Activated effector memory CD4-positive, alpha-beta T cell treated with anti-CD3 and anti-CD28 coated beads, Interleukin-2, amount 50 U/mL, for 16 hours (primary cell): ENCODE measurements at regions not wholly inside any gene's neighbourhood (a gene's known extent, or its start where the extent isn't known, plus 50 kb on each side); places are given as distances from the start of the nearest gene placed in this dataset.

Source experiments
- DNase-seq: peaks from one replicate; pipeline ENCODE4 v3.0.0-alpha.2; 2020

DNA sequence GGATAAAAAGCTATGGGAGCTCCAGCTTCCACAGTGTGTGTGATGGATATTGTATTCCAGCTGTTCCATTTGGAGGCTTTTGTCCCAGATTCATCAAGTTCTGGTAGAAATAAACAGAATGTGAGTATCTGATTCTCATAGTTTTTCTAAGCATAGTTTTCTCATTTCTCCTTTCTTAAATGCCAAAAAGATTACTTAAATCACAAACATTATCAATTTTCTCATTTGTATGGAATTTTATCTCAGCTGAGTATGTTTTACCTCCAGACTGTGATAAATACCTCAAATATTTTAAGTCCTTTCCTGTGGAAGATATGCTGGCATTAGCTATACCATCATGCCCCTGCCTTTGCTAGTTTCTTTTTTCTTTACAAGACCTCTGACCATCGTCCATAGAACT, 767.3 kb downstream of the TFAP2A start:
- DNase-seq = no peak

DNA sequence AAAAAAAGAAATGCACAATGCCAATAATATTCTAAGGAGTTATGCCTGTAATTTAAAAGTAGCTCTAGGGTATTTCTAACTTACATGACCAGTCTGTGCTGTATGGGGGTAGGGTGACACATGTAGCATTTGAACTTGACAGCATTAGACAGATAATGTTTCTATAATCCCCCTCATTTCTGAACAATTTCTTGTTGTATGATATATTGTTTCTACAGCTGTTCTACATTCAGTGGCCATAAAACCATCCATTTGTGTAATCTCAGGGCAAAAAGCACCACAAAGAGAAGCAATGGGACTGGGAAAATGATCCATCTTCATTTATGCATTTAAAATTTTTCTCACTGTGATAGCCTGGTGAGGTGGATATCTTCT, 767.8 kb downstream of the TFAP2A start:
- no peak for DNase-seq

DNA sequence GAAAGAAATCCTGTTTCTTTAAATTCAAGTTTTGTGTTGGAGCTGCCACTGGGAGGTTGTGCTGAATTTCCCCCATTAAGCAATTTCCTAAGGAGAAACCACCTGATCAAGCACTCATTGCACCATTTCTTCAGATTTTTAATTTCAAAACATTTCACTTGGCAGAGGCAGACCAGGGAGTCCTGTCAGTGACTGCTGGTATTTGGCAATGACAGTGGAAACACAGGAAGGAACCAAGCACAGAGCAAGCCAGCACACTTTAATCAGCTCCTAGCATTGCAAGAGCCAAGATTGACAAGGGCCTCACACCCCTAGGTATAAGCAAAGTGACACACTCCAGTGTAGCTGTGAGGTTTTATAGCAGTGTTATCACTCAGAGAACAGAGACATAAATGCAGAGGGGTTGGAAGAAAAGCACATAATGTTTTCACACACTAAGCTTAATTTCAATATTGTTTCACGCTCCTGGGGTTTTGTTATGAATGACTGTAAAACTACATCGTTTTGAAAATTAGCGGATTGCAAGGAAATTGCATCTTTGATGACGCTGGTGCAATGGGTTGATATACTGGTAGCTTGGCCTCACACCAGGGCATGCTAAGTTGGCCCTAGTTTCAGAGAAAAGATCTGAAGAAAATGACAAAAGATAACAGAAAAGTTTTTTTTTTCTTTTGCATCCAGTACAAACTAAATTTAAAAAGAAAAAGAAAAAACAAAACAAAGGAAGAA, 768.4 kb downstream of the TFAP2A start:
- DNase-seq = no peak

DNA sequence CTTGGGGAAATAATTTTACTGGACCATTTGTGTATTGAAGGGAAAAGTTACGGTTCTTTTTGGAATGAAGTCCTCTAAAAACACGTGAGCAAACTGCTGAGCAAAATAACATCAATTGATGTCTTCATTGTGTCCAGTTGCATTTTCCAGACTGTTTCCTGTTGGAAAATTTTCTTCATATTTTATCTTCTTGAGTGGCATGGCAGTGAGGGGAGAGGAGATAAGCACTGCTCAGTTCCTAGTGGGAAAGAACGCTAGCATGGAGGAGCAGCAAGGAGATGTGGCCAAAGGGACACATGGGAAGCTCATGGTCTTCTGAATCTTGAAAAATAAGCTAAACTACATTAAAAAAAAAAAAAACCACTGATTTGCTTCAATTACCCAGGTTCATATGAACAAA, 776.0 kb downstream of the TFAP2A start:
- DNase-seq = no peak

DNA sequence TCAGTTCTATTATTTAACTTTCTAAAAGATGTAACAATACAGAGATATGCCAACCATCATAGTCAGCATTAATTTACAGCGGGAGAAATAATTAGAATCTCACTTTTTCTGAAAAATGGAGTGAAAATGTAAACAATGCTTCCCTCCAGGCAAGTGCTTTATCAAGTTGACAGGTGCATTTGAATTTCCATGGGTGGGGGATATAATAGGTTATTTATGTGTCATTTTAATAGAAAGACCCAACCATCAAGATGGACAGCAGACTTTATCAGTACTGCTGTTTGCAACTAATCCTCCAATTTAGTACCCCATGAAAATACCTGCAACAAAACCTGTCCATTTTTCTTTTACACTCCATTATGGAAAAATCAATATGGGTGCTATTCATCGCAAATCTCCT, 780.1 kb downstream of the TFAP2A start:
- no peak for DNase-seq

DNA sequence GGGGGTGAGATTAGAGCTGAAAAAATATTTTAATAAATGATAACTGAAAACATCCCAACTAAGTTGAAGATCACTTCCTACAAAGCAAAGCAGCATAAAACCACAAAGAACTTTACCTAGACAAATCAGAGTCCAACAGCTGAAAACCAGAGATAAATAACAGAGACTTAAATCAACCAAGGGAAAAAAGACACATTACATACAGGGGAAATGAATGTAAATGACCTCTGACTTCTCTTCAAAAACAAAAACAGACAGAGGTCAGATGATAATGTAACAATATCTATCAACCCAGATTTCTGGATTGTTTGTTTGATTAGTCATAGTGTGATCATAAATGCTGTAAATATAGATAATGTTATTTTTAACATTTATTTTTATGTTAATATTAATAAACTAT, 782.8 kb downstream of the TFAP2A start:
- DNase-seq = no peak

DNA sequence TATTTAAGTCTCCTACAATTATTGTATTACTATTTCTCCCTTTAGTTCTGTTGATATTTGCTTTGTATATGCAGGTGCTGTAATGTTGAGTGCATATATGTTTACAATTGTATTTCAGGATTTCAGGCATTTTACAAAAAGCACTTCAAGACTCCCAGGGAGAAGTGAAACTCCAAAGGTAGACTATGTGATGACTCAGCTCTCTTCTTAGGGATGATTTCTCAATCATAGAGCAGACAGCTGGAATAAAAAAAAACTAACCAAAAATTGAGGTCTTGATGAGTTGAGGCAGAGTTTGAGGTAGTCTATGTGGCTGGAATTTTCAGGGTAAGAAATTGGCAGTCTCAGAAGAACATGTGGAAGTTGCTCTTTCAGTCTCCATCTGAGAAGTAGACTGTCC, 786.1 kb downstream of the TFAP2A start:
- DNase-seq = no peak

DNA sequence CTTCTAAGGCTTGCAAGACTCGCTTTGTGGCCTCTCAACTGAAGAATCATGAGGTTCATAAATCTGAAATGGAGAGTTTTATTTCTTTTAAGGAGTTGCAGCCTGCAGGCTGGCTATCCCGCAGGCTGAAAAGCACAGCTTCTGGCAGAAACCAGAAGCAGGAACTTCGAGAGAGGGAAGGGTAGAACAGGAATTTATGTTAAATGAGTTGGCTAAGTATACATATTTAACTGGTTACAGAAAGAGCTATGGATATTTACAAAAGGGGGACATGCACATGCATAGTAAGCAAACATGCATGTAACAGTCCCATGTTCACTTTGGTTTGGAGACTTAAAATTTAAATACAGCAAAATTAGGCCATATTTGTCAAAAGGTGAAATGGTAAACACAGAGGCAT, 787.0 kb downstream of the TFAP2A start:
- no peak for DNase-seq

DNA sequence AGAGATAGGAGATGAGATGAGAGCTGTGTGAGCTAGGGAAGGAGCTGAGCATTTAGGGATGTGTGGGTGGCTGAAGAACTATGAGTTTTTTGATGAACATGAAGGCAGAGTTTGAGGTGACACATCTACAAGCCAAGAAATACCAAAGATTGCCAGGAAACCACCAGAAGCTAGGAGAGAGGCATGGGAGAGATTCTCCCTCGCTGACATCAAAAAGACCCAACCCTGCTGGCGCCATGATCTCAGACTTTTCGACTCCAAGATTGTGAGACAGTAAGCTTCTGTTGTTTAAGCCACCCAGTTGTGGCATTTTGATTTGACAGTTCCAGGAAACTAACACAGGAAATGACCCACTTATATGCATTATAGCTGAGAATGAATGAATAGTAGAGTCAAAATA, 790.9 kb downstream of the TFAP2A start:
- DNase-seq = no peak

DNA sequence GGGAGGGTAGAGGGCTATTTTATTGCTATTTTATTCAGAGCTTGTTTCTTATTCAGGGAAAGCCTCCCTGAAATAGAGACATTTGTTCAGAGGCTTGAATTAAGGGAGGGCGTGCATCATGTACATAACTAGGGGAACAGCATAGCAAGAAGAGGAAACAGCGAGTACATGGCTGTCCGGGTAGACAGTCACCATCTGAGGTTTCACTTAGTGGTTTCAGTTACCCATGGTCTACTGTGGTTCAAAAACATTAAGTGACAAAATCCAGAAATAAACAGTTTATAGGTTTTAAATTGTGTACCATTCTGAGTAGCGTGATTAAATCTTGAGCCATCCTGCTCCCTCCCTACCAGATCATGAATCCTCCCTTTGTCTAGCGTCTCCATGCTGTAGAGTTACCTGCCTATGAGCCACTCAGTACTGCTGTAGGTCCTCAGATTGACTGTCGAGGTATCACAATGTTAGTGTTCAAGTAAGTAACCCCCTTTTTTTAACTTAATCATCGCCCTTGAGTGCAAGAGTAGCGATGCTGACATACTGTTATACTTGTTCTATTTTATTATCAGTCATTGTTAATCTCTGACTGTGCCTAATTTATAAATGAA, 791.5 kb downstream of the TFAP2A start:
- no peak for DNase-seq

DNA sequence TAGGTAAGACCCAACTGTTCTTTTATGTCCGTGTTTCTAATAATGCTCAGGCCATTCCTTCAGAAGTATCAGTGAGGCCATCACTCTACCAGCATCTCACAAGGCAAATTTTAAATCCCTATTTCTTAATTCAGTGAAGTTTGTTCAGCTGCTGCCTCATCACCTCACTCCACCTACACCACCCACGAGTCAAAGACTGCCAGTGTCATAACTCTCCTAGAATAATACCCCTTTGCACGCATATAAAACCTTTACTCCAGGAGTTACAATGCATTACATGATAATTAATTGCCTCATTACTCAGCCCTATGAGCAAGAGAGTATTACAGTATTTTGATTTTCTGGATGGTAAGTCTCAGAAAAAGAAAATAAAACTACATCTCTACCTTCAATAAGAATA, 793.6 kb downstream of the TFAP2A start:
- DNase-seq = no peak

DNA sequence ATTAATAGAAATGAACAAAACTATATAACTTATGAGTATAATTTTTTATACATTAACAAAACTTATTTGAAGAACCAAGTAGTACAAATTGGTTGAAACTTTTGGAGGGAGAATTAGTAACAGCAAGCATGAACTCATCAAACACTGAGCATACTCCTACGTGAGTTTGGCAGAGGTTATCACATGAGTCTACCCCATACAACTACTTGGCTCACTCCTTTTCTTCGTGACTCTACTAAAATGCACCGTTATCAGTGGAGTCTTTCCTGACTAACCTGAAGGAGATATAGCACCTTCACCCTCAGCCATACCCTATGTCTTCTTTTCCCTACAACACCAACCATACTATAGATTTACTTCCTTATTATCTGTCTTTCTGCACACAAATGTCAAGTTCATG, 794.2 kb downstream of the TFAP2A start:
- no peak for DNase-seq

DNA sequence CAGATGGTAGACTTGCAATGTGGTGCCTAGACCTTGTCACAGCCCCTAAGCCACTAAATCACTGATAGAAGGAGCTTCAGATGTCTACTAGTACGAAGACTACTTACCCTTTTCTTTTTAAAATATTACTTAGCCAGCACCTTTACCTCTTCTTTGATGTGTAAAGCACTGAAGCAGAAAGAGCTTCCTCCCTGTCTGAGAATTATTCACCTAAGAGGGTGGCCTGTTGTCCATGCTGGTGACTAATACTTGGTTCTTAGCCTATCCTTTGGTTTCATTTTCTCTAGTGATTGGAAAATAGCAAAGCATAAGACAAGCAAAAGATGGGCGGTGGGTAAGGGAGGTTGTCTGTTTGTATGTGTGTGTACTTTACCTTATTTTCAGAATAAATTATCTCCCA, 794.6 kb downstream of the TFAP2A start:
- no peak for DNase-seq

DNA sequence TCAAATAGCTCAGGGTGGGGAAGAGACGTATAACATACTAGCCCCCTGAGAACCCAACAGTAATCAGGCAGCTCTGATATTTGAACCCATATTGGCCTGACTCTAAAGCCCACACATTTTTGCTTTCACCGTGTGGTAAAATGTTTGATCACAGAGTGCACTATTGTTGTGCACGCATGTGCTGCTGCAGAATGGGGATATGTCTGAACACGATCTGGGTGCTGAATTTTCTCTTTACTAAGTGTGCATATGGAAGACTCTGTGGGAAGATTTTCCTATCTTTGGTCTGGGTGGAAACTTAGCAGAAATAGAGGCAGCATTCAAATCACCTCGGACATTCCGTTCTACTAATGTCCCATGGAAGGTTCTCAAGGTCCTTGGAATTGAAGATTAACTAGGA, 800.1 kb downstream of the TFAP2A start:
- no peak for DNase-seq

DNA sequence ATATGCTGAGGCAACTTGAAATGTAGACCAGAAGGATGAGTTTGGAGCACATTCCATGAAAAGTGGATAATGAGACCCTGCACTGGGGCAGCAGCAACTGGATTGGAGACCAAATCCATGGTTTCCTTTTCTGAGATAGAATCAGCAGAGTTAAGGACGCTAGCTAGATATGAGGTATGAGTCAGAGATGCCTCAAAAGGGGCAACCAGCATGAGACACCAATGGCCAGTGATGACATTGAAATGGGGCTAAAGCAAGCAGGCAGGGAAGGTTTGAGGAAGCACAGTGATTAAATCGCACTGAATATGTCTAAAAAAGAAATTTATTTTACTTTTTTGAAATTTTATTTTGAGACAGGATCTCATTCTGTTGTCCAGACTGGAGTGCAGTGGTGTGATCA, 802.4 kb downstream of the TFAP2A start:
- DNase-seq = no peak

DNA sequence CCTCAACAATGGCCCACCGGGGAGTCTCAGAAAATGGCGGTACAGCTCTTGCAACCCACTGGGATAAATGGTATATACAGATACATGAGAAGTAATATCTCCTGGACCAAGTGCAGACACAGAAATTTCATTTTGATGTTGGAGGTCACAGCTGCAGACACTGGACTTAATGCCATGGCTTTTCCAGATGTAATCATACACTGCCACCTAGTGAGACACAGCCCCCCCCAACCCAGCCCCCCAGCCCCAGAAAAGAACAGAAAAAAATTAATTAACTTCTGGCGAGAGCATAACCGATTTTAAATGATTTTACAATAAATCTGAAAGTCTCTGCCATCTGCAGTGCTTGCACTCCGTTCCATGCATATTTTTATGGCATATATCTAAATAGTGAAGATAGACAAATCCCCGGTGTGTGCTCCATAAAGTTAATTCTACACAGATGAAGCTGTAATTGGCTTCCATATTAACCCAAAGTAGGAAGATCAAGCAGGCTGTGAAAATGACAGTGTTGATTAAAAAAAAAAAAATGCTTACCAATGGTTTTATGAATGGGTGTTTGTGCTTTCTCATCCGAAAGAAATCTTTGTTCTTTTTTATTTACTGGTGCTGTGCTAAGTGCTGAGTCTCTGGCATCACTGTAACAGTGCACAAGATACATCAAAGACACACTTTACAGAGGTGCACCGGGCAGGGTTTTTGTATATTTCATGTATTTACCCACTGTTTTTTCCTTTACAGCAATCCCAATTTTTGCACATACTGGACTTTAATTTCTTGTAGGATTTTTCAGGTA, 804.1 kb downstream of the TFAP2A start:
- DNase-seq = no peak

DNA sequence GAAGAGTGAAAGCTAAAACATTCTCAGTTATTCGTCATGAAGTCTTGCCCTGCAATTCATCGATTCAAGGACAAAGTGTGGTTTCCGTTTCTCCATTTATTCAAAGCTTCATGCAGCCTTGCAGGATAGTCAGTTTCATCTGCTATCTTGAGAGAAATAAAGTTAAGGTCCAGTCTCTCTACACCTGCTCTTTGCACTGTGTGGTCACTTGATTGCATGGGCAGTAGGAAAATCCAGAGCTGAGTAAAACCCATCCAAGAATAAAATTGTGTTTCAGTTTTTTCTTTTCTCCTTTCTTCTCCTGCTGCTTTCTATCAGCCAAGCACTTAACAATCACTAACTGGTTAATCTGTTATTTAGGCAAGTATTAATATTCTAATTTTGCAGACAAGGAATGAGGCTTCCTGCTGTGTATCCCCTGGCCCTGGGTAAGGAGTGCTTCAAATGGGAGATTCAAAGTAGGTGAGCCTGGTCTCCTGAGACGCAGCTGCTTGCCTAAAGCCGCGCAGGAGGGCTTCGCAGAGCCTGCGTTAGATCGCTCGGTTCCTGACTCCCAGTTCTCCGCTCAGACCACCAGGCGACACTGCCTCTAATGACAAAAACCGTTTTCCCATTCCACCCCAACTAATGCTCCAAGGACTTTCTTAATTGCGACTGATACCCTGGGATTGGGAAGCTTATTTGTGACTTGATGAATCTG, 808.3 kb downstream of the TFAP2A start:
- no peak for DNase-seq

DNA sequence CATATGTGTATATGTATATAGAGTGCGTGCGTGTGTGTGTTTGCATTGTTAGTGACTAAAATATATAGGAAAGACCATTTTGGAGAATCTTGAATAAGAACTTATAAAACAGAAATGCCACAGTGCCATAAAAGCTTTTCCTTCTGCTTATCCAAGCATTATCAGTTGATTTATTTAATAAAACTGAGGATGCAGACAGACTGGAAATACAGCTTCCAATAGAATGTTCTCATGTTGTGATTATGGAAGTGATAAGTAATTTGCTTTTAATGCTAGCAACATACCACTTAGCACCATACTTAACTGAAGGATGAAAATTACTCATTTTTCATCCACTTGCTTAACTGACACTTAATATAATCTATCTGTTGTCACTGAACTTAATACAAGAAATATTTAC, 820.1 kb downstream of the TFAP2A start:
- no peak for DNase-seq

DNA sequence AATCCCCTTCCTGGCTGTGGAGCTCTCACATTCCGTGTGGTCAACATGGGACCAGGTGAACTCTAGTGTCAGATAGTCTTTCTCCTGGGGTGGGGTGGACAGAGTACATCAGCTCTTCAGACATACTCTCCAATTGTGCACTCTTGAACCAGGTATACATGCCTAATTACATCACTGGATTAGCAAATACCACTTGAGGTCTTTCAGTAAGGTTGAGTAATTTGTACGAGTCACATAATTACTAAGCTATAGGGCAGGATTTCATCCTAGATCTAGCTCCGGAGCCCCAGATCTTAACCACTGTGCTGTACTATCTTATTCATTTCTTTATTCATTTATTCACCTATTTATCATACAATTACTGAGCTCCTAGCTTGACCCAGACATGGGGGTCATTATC, 821.3 kb downstream of the TFAP2A start:
- no peak for DNase-seq

DNA sequence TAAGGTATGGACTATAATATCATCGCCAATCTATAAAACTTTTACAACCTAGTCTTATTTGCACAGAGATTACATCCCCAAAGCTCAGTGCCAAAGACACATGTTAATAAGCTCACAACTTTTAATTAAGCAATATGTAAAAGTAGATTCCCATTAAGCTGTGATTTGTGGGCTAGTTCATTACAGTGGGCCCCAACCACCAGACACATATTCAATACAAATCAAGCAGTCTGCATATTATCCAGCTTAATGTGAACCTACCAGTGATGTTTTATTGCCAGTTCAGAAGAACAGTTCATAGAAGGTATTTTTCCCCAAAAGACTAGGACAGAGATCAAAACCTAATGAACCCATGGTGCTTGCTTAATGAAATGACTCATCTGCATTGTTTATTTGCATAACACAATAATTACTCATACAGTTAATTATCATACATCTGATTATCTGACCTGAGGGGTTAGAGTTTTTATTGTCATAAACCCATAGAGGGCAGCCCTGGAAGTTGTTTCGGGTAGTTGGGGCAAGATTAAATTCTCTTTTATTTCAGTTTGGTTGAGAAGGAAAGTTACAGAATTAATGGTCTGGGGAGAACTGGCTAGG, 831.0 kb downstream of the TFAP2A start:
- no peak for DNase-seq

DNA sequence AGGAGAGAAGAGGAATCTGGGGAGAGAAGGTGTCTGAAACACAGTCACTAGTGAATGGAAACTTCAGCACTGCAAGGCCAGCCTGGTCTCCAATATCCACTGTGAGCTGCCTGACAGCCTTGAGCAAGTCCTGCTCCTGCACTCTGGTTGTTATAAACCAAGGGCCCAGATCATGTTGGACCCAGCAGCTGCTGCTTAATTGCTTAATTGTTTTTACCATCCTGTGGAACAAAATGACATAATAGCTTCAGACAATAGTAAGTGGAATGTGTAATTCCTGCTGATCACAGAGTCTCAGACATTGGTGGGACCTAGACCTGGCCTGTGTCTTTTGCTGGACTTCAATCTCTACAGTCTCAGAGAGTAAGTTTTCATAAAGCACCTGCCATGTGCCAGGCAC, 833.7 kb downstream of the TFAP2A start:
- no peak for DNase-seq

DNA sequence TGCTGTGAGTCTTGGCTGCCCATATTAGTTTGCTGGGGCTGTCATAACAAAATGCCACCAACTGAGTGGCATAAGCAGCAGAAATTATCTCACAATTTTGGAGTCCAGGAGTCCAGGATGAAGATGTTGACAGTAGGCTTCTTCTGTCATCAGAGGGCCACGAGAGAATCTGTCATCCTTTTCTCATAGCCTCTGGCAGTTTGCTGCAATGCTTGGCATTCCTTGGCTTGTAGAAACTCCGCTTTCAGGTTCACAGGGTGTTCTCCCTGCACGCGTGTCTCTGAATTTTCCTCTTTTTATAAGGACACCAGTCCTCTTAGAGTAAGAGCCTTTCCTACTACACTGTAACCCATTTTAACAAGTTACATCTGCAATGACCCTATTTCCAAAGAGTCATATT, 838.4 kb downstream of the TFAP2A start:
- no peak for DNase-seq

DNA sequence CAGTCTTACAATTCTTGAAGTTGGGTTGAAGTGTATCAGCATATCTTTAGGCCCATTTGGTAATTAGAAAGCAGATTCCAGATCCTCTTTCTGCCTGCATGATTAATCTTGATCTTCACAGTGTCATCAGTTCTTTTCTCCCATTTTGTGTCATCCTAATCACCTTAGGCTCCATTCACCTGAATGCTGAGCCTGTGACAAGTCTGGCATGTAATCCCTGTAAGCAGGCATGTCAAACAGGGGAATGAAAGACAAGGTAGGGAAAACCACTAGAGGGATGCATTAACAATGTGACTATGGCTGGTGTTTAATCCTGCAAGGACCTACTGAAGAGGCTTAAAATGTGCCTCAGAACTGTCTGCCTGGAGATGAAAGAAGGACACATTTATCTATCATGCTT, 848.8 kb downstream of the TFAP2A start:
- DNase-seq = no peak
